ENCODE measurements at regions not wholly inside any gene's neighbourhood (a gene's known extent, or its start where the extent isn't known, plus 50 kb on each side); places are given as distances from the start of the nearest gene placed in this dataset.

GRCh38 chr16:35492225-35492624, 2032.8 kb downstream of the TP53TG3F start:
- TF ChIP-seq CTCF (IDR thresholded peaks at IDR 0.05): no peak
- TF ChIP-seq TP53 (CRISPR knock-in tag; IDR thresholded peaks at IDR 0.05): no peak
- TF ChIP-seq, protein P1, sequence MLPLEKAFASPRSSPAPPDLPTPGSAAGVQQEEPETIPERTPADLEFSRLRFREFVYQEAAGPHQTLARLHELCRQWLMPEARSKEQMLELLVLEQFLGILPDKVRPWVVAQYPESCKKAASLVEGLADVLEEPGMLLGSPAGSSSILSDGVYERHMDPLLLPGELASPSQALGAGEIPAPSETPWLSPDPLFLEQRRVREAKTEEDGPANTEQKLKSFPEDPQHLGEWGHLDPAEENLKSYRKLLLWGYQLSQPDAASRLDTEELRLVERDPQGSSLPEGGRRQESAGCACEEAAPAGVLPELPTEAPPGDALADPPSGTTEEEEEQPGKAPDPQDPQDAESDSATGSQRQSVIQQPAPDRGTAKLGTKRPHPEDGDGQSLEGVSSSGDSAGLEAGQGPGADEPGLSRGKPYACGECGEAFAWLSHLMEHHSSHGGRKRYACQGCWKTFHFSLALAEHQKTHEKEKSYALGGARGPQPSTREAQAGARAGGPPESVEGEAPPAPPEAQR (CRISPR knock-in tag; IDR thresholded peaks at IDR 0.05): no peak
- TF ChIP-seq SMAD4 (CRISPR knock-in tag; IDR thresholded peaks at IDR 0.05): no peak
- no peak for TF ChIP-seq IRF1 (CRISPR knock-in tag; IDR thresholded peaks at IDR 0.05)
- no peak for TF ChIP-seq ATF2 (CRISPR knock-in tag; IDR thresholded peaks at IDR 0.05; ENCODE audit: borderline replicate concordance, low read depth)
- TF ChIP-seq, protein P2, sequence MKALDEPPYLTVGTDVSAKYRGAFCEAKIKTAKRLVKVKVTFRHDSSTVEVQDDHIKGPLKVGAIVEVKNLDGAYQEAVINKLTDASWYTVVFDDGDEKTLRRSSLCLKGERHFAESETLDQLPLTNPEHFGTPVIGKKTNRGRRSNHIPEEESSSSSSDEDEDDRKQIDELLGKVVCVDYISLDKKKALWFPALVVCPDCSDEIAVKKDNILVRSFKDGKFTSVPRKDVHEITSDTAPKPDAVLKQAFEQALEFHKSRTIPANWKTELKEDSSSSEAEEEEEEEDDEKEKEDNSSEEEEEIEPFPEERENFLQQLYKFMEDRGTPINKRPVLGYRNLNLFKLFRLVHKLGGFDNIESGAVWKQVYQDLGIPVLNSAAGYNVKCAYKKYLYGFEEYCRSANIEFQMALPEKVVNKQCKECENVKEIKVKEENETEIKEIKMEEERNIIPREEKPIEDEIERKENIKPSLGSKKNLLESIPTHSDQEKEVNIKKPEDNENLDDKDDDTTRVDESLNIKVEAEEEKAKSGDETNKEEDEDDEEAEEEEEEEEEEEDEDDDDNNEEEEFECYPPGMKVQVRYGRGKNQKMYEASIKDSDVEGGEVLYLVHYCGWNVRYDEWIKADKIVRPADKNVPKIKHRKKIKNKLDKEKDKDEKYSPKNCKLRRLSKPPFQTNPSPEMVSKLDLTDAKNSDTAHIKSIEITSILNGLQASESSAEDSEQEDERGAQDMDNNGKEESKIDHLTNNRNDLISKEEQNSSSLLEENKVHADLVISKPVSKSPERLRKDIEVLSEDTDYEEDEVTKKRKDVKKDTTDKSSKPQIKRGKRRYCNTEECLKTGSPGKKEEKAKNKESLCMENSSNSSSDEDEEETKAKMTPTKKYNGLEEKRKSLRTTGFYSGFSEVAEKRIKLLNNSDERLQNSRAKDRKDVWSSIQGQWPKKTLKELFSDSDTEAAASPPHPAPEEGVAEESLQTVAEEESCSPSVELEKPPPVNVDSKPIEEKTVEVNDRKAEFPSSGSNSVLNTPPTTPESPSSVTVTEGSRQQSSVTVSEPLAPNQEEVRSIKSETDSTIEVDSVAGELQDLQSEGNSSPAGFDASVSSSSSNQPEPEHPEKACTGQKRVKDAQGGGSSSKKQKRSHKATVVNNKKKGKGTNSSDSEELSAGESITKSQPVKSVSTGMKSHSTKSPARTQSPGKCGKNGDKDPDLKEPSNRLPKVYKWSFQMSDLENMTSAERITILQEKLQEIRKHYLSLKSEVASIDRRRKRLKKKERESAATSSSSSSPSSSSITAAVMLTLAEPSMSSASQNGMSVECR (CRISPR knock-in tag; IDR thresholded peaks at IDR 0.05; ENCODE audit: borderline replicate concordance): no peak
- no peak for TF ChIP-seq TEAD1 (CRISPR knock-in tag; IDR thresholded peaks at IDR 0.05)
- no peak for TF ChIP-seq NR3C1 (CRISPR knock-in tag; conservative IDR thresholded peaks at IDR 0.05; ENCODE audit: low read depth)

All from WTC11 (cell line).